Fibroblast of lung (primary cell): ENCODE measurements at regions not wholly inside any gene's neighbourhood (a gene's known extent, or its start where the extent isn't known, plus 50 kb on each side); places are given as distances from the start of the nearest gene placed in this dataset.

ENCODE experiments used
- DNase-seq, 2 donors: peaks; one replicate each; pipeline versions ENCODE4 v3.0.0 to v3.0.0-alpha.2; 2010; ENCODE audit warnings: low read depth in 2 of 2
- H2AFZ ChIP-seq: 2 replicates; pipeline ENCODE4 v1.5.1; 2012; ENCODE audit warnings: low read length, control low read depth, inconsistent platforms
- H3K27ac ChIP-seq: 2 replicates; pipeline ENCODE4 v1.5.1; 2011; ENCODE audit warnings: low read length, control low read depth; ENCODE audit not compliant: insufficient read depth
- H3K27me3 ChIP-seq: 2 replicates; pipeline ENCODE4 v1.5.1; 2011; ENCODE audit warnings: mild to moderate bottlenecking, low read length; ENCODE audit not compliant: control insufficient read depth, insufficient read depth
- H3K36me3 ChIP-seq: 2 replicates; pipeline ENCODE4 v1.5.1; 2011; ENCODE audit warnings: low read length; ENCODE audit not compliant: control insufficient read depth, insufficient read depth
- H3K4me1 ChIP-seq: 2 replicates; pipeline ENCODE4 v1.5.1; 2011; ENCODE audit warnings: low read length; ENCODE audit not compliant: control insufficient read depth, insufficient read depth; ENCODE audit errors: extremely low read depth
- H3K4me2 ChIP-seq: 2 replicates; pipeline ENCODE4 v1.5.1; 2011; ENCODE audit warnings: low read length, control low read depth; ENCODE audit not compliant: insufficient read depth; ENCODE audit errors: extremely low read depth
- H3K4me3 ChIP-seq, 4 experiments: fragments of 200-600 bp in 1 of 4; sonication (generic) in 1 of 4; replicated peaks in 1 of 4; 2 replicates each; pipeline ENCODE4 v1.5.1; 2011 to 2016; ENCODE audit warnings: low read length in 4 of 4, low read depth in 3 of 4, mild to moderate bottlenecking in 3 of 4, control low read depth in 2 of 4, inconsistent platforms in 1 of 4, mixed read lengths in 1 of 4; ENCODE audit not compliant: insufficient read depth in 1 of 4; ENCODE audit errors: control extremely low read depth in 1 of 4
- H3K79me2 ChIP-seq: 2 replicates; pipeline ENCODE4 v1.5.1; 2012; ENCODE audit warnings: mild to moderate bottlenecking, low read length, inconsistent platforms; ENCODE audit not compliant: control insufficient read depth, insufficient read depth
- H3K9ac ChIP-seq: 2 replicates; pipeline ENCODE4 v1.5.1; 2011; ENCODE audit warnings: mild to moderate bottlenecking, low read length, control low read depth; ENCODE audit not compliant: insufficient read depth
- H3K9me3 ChIP-seq: 2 replicates; pipeline ENCODE4 v1.5.1; 2012; ENCODE audit warnings: low read depth, low read length; ENCODE audit not compliant: control insufficient read depth, insufficient read depth
- H4K20me1 ChIP-seq: 2 replicates; pipeline ENCODE4 v1.5.1; 2011; ENCODE audit warnings: low read length; ENCODE audit not compliant: control insufficient read depth, insufficient read depth; ENCODE audit errors: extremely low read depth
- EZH2 ChIP-seq: IDR thresholded peaks from 2 replicates; pipeline ENCODE4 v1.5.1; 2012; ENCODE audit warnings: low read length, control low read depth, mild to moderate bottlenecking; ENCODE audit errors: missing control alignments
- TF ChIP-seq, protein P1 (sequence below), 2 donors: IDR thresholded peaks in 1 of 2; conservative IDR thresholded peaks in 1 of 2; 1 replicate in 1 of 2; 2 replicates in 1 of 2; pipeline ENCODE4 v1.5.1; 2011 to 2012; ENCODE audit warnings: low read length in 2 of 2, control low read depth in 1 of 2, inconsistent platforms in 1 of 2, low read depth in 1 of 2, mild to moderate bottlenecking in 1 of 2

DNA sequence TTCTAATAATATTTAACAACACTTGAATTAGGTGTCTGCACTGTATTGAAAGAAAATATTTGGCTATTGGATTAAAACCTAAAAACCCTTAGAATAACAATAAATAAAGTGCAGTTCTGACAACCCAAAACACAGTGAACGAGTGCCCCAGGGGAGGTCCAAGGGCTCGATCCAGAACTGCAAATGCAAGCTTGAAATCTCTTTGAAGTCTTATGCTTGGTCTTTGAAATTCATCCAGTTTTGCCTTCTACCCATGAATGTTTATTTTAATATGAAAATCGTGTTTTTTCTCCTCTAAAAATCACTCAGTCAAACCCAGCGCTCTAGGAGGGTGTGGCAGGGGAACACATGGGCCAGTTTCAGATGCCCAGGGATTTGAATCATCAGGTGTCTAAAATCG lies 119.5 kb downstream of the MTPAP start:
- Histone ChIP-seq H3K4me3 (no peak overlapping the region), H3K9ac (no peak overlapping the region), H3K36me3 (no peaks in the 10 kb centered on the region), H3K4me1 (no peaks in the 10 kb centered on the region), H3K27ac (no peak overlapping the region), H3K9me3 (no peaks in the 10 kb centered on the region), H4K20me1 (no peaks in the 10 kb centered on the region), H3K27me3 (no peaks in the 10 kb centered on the region), H2AFZ (no peak overlapping the region), H3K4me2 (no peak overlapping the region), H3K79me2 (no peaks in the 10 kb centered on the region)
- no peak for DNase-seq
- TF ChIP-seq EZH2 = no peak
- TF ChIP-seq, protein P1, sequence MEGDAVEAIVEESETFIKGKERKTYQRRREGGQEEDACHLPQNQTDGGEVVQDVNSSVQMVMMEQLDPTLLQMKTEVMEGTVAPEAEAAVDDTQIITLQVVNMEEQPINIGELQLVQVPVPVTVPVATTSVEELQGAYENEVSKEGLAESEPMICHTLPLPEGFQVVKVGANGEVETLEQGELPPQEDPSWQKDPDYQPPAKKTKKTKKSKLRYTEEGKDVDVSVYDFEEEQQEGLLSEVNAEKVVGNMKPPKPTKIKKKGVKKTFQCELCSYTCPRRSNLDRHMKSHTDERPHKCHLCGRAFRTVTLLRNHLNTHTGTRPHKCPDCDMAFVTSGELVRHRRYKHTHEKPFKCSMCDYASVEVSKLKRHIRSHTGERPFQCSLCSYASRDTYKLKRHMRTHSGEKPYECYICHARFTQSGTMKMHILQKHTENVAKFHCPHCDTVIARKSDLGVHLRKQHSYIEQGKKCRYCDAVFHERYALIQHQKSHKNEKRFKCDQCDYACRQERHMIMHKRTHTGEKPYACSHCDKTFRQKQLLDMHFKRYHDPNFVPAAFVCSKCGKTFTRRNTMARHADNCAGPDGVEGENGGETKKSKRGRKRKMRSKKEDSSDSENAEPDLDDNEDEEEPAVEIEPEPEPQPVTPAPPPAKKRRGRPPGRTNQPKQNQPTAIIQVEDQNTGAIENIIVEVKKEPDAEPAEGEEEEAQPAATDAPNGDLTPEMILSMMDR (conservative IDR thresholded peaks at IDR 0.05 in 1 of 2, IDR thresholded peaks at IDR 0.05 in 1 of 2; ENCODE audit: low read depth in 1 of 2, low read length in 2 of 2) = no peak

DNA sequence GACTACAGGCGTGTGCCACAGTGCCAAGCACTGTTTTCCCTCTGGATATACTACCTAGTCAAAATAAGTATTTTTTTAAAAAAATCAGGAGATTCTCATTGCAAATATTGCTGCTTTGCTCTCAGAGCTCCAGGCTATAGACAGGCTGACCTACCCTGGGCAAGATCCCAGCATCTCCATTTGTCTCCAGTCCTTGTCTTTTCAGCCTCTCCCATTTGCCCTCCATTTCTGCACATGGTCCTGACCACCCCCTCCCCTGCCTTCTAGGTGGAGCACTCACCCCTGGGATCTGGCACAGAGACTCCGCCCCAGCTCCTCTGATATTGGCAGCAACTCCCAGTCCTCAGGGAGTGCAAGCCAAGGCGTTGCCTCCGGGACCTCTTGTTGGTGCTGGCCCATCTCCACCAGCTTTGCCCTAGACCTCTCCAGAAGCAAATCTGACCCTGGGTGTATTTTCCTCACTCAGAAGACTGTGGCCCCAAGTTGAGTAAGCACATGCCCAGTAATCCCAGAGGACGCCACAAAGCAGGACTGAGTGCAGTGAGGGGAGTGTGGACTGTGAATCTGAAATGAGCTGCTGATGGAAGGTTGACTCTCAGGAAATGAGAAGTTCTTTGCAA lies 120.6 kb downstream of the MTPAP start:
- H3K4me1 ChIP-seq = no peaks in the 10 kb centered on the region
- no peaks in the 10 kb centered on the region for H3K36me3 ChIP-seq
- H3K4me2 ChIP-seq = no peak overlapping the region
- no peak for TF ChIP-seq EZH2
- TF ChIP-seq, protein P1 (conservative IDR thresholded peaks at IDR 0.05 in 1 of 2, IDR thresholded peaks at IDR 0.05 in 1 of 2; ENCODE audit: low read depth in 1 of 2, low read length in 2 of 2) = no peak
- H3K4me3 ChIP-seq = no peak overlapping the region
- H4K20me1 ChIP-seq = no peaks in the 10 kb centered on the region
- no peak overlapping the region for H3K9ac ChIP-seq
- no peaks in the 10 kb centered on the region for H3K27me3 ChIP-seq
- H3K79me2 ChIP-seq = no peaks in the 10 kb centered on the region
- DNase-seq = no peak
- H2AFZ ChIP-seq = no peak overlapping the region
- H3K27ac ChIP-seq = no peak overlapping the region
- no peaks in the 10 kb centered on the region for H3K9me3 ChIP-seq

DNA sequence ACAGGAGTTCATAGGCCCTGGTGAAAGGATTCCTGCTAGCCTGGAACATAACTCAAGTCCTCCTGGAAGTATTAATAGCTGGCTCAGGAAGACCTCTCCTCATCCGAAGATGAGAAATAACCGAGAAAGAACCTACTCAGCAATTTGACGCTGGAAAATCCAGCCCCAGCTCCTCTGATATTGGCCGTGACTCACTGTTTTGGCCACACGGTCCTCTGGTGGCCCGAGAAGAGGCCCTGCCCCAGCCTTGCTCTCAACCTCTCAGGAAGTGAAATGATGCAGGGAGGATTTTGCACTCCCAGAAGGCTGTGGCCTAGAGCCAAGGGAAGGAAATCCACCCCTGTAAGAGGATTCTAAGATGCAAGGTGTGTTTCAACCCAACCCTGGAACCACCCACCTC lies 121.6 kb downstream of the MTPAP start:
- H3K4me2 ChIP-seq = no peak overlapping the region
- no peaks in the 10 kb centered on the region for H3K27me3 ChIP-seq
- H2AFZ ChIP-seq = no peak overlapping the region
- no peaks in the 10 kb centered on the region for H4K20me1 ChIP-seq
- no peaks in the 10 kb centered on the region for H3K9me3 ChIP-seq
- H3K36me3 ChIP-seq = no peaks in the 10 kb centered on the region
- no peaks in the 10 kb centered on the region for H3K79me2 ChIP-seq
- H3K4me1 ChIP-seq = no peaks in the 10 kb centered on the region
- H3K9ac ChIP-seq = no peak overlapping the region
- TF ChIP-seq, protein P1 (conservative IDR thresholded peaks at IDR 0.05 in 1 of 2, IDR thresholded peaks at IDR 0.05 in 1 of 2; ENCODE audit: low read depth in 1 of 2, low read length in 2 of 2) = no peak
- no peak overlapping the region for H3K4me3 ChIP-seq
- no peak for DNase-seq
- H3K27ac ChIP-seq = no peak overlapping the region
